NCI-H2196 treated with DMSO at 0.1 percent for 48 hours (cell line): ENCODE measurements at regions not wholly inside any gene's neighbourhood (a gene's known extent, or its start where the extent isn't known, plus 50 kb on each side); places are given as distances from the start of the nearest gene placed in this dataset.
A peak's percentile ranks its signal among the peaks of the same experiment; 100 is the strongest.
"Not testable (repeated sequence)": the region's sequence is repeated elsewhere in the genome, so short reads cannot be mapped to it uniquely, and the experiment has no call there.

ENCODE experiments used
- DNase-seq: peaks from one replicate; lab custom pipeline; 2025; ENCODE audit not compliant: unreplicated experiment; lab: John Stamatoyannopoulos, UW

DNA sequence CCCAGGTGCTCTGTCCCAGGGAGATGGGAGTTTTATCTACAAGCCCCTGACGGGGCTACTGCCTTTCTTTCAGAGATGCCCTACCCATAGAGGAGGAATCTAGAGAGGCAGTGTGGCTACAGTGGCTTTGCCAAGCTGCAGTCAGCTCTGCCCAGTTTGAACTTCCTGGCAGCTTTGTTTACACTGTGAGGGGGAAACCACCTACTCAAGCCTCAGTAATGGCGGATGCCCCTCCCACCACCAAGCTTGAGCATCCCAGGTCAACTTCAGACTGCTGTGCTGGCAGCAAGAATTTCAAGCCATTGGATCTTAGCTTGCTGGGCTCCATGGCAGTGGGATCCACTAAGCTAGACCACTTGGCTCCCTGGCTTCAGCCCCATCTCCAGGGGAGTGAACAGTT is 53.1 kb upstream of the TMEM252 start:
- not testable (repeated sequence) for DNase-seq

DNA sequence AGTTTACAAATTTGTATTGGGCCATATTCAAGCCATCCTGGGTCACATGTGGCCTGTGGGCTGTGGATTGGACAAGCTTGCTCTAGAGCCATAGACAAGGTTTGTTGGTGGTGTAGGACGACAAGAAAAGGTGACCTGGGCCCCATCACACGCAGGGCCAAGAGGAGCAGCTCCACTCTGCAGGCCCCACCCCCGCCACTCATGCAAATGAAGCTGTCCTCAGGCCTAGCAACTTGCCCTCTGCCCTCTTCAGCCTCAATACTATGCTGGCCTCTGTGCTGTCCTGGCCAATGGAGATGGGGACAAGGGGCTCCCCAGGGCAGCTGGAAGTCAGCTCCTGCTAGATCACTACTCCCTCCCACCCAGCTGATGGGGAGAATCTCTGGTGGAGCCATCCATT is 55.2 kb upstream of the TMEM252 start:
- no peak for DNase-seq

DNA sequence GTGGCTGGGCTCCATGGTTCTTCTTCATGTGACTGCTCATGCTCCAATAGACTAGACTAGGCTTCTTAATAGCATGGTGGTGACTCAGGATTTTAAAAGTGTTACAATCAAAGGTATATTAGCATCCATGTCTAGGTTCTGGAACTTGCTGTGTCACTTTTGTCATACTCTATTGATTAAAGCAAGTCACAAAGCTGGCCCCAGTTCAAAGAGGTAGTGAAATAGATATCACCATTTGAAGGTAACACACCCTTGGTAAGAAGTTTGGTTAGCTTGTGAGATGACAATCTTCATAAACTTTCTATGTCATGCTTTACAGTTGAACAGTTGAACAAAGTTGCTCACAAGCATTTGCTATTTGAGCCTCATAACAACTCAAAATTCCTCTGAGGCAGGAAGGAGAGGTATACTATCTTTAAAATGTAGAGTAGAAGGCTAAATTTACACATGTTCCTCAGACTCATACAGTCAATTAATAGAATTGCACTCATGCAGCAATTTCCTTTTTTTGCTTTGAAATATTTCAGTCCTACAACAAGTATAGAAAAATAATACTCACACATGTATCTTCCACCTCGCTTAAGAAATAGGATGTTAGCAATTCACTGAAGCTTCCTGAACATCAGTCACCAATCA is 56.8 kb upstream of the TMEM252 start:
- no peak for DNase-seq

DNA sequence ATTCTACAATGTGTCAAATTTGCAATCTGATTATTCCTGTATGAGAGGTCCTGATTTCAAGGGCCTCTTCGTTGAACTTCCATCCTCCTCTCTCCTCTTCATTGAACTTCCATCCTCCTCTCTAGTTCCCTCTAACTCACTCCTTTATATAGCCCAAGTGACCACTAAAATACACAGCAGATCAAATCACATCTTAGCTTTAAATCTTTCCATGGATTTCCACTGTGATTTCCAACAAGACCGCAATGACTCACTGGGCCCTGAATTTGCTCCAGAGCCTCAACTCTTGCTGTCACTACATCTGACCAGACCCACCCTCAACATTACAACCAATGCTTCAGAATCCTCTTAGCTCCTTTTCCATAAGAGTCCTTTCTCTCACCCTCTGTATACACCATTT is 59.1 kb upstream of the TMEM252 start:
- DNase-seq: no peak

DNA sequence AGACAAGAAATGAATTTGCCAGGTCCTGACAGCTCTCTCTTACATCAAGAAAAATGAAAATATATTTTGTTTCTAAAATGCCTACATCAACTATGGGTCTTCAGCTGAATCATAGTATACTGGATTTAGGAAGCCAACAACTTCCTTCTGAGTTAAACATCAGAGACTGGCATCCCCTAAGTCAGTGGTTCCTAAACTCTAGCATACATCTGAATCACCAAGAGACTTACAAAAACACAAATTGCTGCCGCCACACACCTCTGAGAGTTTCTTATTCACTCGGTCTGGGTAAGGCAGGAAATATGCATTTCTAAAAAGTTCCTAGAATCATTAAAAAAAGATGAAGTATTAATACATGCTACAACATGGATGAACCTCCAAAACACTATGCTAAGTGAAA is 60.4 kb upstream of the TMEM252 start:
- DNase-seq: no peak

DNA sequence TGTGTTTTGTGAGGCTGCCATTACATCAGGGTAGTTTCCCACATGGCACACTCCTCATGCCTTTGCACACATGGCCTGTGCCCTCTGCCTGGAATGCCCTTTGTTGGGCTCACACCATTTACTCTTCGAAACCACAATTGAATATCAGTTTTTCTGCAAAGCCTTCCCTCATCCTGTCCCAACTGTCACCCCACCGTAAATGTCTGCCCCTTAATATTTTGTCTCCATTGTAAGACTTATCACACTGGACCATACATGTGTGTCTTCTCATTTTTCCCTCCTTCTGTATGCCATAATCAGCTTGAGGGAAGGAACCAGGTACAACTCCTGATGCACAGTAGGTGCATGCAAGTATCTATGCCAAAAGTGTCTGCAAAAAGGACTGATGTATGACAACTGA is 62.7 kb upstream of the TMEM252 start:
- DNase-seq: no peak

DNA sequence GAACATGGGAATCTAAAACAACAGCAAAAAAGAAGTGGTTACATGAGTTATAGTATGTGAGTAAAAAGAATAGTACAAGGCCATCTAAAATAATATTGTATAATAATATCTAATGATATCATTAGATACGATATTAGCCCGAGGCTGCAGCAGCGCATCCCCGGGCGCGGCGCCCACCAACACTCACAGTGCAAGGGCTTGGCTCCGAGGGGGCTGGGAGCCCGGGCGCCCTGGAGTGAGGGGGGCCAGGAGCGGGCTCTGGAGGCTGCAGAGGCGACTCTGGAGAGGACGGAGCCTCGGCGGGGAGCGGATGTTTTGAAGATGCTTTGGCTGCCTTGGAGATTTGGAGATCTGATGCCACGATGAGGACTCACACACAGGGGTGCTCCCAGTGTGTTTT is 68.1 kb upstream of the TMEM252 start:
- DNase-seq: no peak

DNA sequence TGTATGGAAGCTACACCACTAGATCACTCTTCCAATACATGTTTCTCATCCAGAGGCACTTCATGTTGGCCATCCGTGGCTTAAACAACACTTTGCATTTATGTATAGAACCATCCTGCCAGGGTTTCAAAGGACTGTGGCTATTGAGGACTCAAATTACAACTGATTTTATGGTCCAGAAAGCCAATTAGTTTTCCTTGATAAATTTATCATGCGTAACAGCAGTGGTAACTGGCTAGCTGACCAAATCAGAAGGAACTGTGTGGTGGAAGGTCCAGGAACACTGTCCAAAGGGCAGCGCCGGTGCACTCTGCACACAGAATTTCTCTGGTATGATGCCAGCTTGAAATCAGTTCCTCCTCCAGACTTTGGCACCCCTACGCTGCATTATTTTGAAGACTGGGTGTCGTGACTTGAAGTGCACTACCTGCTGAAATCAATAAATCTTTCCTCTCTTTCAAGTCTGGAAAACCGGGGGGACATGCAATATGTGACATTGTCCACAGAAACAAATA is 69.3 kb upstream of the TMEM252 start:
- no peak for DNase-seq

DNA sequence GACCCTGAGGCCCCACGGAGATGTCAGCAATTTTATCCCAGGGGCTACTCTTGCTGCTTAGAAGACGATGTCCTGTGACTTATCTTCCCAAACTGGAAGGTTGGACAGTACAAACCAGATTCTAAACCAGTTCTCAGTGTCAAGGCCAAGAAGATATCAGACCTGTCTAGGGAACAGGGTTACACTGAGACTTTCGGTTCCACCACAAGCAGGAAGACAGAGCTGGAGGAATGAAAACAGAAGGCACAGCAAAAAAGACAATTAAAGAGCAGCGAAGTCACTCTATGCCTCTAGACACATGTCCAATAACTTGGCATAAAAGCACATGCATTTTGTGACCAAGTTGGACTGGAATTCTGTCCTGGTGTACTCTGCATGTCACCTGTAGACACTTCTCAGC is 73.4 kb upstream of the TMEM252 start:
- no peak for DNase-seq

DNA sequence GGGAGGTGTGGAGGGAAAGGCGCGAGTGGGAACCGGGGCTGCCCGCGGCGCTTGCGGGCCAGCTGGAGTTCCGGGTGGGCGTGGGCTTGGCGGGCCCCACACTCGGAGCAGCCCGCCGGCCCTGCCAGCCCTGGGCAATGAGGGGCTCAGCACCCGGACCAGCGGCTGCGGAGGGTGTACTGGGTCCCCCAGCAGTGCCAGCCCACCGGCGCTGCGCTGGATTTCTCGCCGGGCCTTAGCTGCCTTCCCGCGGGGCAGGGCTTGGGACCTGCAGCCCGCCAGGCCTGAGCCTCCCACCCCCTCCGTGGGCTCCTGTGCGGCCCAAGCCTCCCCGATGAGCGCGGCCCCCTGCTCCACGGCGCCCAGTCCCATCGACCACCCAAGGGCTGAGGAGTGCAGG is 76.3 kb upstream of the TMEM252 start:
- DNase-seq: not testable (repeated sequence)

DNA sequence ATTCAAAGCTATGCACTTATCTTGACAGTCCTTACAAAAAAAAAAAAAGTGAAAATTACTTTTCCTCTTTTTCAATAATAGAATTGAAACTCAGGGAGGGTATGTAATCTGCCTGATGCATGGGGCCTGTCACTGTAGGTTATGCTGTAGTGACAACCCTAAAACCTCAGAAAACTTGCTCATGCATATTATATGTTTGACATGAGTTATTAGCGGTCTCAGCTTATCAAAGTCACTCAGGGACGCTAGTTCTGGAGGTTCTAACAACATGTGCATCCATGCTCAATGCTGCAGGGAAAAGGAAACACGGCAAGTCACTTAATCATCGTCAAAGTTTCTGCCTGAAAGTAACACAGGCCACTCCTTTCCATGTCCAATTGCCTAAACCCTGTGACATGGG is 78.4 kb upstream of the TMEM252 start:
- no peak for DNase-seq

DNA sequence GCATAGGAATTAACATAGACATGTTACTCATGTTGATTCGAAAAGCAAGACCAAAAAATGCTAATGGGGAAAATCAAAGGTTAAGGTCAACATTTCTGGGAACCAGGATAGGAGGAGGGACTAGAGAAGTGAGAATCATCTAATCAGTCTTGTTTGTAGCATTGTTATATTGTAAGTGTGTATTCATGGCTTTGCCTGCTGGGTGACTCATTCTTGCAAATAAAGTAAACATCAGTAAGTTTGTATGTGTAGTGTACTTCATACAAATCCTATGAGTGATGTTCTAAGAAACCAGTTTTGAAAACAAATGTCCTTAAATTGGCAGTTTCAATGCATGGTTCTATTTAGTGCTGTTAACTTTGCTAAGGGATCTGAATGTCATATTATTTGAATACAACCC is 79.0 kb upstream of the TMEM252 start:
- DNase-seq: no peak

DNA sequence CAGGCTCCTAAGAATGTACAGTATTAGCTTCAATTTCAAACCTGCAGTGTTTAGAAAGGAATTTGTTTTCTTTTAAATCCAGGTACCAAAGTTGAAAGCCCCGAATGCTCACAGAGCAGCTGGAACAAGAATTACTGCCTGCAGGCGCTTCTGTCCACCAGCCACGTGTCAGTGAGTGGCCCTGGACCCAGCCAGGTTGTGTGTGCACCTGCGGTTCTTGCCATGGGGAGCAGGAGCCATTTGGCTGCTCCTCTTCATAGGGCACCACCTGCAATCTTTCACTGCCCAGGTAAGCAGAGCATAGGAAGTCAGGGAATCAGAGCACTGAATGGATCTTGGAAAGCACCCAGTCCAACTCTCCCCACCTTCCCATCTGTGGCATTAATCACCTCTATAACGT is 79.5 kb upstream of the PIP5K1B start:
- peak; percentile 13 for DNase-seq

DNA sequence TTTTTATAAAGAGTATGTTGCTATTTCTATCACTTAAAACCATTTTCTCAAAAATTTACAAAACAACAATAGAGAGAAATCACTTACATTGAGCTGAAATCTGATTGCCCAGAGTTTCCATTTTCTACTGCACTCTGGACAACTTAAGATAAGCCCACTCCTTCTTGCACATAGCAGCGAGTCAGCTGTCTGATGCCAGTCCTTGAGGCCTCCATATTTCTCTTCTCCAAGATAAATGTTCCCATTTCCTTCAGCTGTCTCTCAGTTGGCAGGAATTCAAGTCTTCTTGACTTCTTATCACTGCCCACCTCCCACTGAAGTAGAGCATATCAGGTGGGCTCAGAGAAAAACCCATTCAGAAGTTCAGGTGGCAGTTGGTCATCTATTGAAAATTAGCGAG is 78.5 kb upstream of the PIP5K1B start:
- no peak for DNase-seq

DNA sequence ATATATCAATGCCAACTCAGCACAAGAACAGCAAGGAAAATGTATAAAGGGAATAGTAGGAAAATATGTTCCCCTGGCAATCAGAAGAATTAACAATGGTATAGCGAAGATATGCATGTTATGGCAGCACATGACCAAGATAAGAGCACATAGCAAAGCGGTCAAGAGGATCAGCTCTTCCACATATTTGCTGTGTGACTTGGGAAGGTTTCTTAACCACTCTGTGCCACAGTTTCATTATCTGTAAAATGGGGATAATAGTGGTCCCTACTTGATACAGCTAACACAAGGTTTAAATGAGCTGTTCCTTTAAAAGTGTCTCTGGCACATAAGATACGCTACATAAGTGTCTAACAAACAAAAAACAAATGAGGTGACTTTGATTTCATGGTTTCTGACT is 77.9 kb upstream of the PIP5K1B start:
- no peak for DNase-seq

DNA sequence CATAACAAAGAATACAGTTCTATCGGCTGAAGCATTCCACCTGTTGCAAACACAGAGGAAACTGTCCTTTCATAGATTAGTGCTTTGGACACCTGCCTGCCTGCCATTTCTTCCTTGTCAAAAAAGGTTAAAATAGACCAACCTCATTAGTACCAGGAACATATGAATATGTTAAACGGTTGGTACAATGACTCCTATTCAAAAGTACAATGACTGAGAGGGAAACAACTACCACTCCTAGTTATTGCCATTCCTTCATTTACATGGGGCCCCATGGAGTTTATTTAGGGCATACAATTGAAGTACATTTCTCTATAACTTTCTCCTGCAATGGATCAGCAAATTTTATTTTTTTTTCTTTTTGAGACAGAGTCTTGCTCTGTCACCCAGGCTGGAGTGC is 77.4 kb upstream of the PIP5K1B start:
- DNase-seq: no peak

DNA sequence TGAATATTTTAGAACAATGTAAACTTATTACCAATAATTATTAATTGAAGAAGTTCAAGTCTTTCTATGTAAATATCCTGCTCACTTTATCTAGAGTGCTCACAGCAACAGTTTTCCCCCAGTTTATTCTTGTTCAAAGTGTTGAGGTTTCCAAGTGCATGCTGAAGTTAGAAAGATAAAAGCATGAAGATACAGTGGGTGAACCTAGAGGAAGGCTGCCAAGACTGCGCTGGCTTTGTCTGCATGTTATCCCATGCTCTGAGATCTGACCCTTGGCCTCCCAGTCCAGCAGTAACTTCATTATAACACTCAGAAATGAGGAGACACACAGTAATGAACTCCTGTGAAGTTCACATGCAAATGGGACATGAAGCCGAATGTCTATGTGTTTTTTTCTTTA is 76.0 kb upstream of the PIP5K1B start:
- DNase-seq: no peak

DNA sequence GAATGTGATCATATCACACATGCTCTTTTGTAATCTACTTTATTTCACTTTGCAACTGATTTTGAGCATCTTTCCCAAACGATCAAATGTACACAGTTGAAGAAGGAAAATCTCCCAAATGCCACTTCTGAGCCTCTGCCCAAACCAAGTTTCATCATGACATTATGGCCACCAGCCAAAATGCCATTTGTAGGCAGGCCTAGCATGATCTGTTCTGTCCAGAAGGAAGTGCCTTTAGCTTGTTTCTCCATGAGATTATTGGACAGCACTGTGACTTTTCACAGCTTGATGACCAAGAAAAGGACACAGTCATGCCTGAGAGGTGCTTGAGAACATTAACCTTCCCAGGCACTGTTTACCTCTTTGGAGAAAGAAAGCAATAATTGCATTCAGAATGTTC is 73.2 kb upstream of the PIP5K1B start:
- no peak for DNase-seq

DNA sequence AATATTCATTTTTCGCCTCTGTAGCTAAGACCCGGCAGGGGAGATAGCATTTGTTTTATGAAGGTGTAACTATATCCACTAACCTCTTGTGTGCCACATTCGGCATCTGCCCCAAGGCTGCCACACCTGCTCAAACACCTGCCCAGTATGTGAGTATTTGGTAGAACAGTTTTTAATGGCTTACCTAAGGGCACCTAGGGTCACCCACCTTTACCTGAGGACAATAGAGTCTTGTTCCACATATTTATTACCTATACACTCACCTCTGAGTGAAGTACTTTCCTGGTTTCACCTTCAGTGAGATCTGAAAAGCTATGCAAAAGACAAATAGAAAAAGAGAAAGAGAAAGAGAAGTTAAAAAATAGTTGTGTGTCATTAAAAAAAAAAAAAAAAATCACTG is 68.0 kb upstream of the PIP5K1B start:
- DNase-seq: peak; percentile 72

DNA sequence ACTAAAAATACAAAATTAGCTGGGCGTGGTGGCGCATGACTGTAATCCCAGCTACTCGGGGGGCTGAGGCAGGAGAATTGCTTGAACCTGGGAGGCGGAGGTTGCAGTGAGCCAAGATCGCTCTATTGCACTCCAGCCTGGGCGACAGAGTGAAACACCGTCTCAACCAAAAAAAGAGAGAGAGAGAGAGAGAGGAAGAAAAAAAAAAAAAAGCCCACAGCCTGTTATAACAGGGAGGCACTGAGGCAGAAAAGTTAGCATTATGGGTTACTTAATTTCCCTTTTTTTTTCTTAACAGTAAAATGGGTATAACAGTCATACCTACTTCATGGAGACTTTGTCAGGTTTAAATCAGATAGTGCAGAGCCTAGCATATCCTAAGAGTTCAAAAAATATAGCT is 65.8 kb upstream of the PIP5K1B start:
- not testable (repeated sequence) for DNase-seq

DNA sequence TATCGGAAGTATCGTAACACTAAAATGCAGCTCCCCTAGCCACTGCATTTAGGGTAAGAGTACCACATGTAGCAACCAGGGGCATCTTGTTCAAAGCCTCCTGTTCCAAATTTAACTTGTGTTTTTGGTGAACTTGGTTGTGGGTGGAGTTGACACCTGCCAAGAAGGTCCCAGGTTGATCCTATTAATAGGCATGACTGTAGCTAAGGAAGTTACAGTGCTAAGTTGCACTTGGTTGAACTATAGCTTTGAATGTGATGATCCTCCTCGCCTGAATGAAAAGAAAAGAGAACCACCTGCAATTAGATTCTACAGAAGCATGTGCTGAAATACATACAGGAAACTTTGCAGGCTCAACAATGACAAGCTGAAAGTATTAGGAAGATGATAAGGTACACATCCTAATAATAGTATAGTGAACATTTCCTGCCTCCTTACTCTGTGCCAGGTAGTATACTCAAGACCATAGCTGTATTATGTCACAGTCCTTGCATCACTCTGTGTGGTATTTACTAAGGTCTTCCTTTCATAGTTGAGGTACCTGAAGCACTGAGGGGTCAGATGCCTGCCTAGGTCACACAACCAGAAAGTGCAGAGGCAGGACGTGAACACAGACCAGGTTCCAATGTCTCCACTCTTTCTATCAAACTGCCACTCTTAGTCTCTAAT is 64.5 kb upstream of the PIP5K1B start:
- DNase-seq: no peak

DNA sequence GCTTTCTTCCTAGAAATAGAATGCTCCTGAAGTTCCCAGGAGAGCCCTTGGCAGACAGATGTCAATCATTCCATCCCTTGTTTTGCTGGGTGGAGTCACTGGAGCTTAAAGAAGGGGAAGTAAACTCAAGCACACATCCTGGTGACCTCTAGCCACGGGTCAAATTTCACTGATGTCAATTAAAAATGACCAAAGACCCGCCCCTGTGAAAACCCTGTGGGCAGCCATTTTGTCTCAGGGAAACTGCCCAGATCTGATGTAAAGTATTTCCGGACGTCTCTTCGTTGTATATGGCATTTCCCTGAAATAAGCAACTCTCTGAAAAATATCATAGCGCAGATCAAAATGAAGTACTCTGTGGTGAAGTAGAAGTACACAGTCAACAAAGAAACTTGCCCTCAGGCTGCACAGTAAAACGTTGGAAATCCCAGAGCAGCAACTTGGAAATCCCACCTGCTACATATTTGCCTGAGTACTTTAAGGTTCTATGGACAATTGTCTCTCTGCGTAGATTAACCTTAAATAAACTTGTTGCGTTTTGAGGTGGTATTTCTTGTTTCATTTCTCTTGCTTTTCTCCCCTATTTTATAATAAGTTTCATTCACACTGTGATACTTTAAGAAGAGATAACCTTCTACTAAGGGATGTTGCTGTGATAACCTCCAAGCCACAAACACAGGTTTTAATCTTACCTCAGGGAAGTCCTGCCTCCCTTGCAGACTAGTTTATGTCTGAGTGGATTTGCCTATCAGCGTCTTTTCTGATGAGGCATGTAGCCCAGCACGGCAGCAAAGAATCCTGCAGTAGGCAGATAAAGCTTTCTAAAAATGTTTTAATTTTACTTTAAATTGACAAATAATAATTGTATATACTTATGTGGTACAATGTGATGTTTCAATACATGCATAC is 60.9 kb upstream of the PIP5K1B start:
- DNase-seq: no peak
